ENCODE measurements at regions not wholly inside any gene's neighbourhood (a gene's known extent, or its start where the extent isn't known, plus 50 kb on each side); places are given as distances from the start of the nearest gene placed in this dataset.

- intact Hi-C loops (cut with micrococcal nuclease; ENCODE audit: unreplicated experiment), result no loop called here
Observed at GRCh38 chr3:178475062-178475461, 61.2 kb upstream of the KCNMB2 start.

GRCh38 chr3:178476886-178477285 lies 59.4 kb upstream of the KCNMB2 start:
- ATAC-seq, result no peak
- H2AFZ ChIP-seq (ENCODE audit: low read length), result no peak overlapping the region
- CTCF ChIA-PET (ENCODE audit: low intra/inter-chr PET ratio, low total read pairs), result no interaction called here
- no peak overlapping the region for H3K27ac ChIP-seq (ENCODE audit: extremely low read length, insufficient read depth, low read length)
- intact Hi-C loops (cut with micrococcal nuclease; ENCODE audit: unreplicated experiment), result no loop called here
- in situ Hi-C loops (cut with HindIII; ENCODE audit: extremely low pct_ligation_motif_present, low pct_unique_long_range_greater_than_20kb), result no loop called here
- no TSS peak for BruUV-seq (replicated peaks)
- H3K79me2 ChIP-seq (ENCODE audit: insufficient read depth, low read length), result no peaks in the 10 kb centered on the region
- no peak overlapping the region for H3K4me3 ChIP-seq (replicated peaks in 1 of 3; ENCODE audit: insufficient read depth in 1 of 3, low read depth in 2 of 3, low read length in 3 of 3)
- no peaks in the 10 kb centered on the region for H3K4me1 ChIP-seq (ENCODE audit: insufficient read depth, low read length)
- no peak overlapping the region for H3K9ac ChIP-seq (ENCODE audit: insufficient read depth, low read depth, low read length)
- DNase-seq (ENCODE audit: low spot score), result no peak
- H4K20me1 ChIP-seq (ENCODE audit: insufficient read depth, low read length), result no peaks in the 10 kb centered on the region
- 0% methylated on average over 2 of the region's 2 CpGs for WGBS (ENCODE audit: low lambda C conversion rate)
- no peaks in the 10 kb centered on the region for H3K36me3 ChIP-seq (replicated peaks in 1 of 2; ENCODE audit: control insufficient read depth in 1 of 2, insufficient read depth in 2 of 2, low read length in 2 of 2)
- H3K4me2 ChIP-seq (ENCODE audit: low read depth, low read length), result no peak overlapping the region
- H3K9me3 ChIP-seq (ENCODE audit: low read length), result no peaks in the 10 kb centered on the region
- FAIRE-seq, result no peak
- H3K27me3 ChIP-seq (ENCODE audit: control insufficient read depth in 1 of 2, insufficient read depth in 2 of 2, low read length in 2 of 2), result no peaks in the 10 kb centered on the region
- POLR2A ChIA-PET, result no interaction called here
- no peak for TF ChIP-seq TAF15 (IDR thresholded peaks at IDR 0.05; ENCODE audit: low read depth, low read length, poor library complexity, severe bottlenecking)
- no peak for TF ChIP-seq HMGXB3 (CRISPR knock-in tag; IDR thresholded peaks at IDR 0.05; ENCODE audit: borderline replicate concordance)
- no peak for TF ChIP-seq SIX4 (CRISPR knock-in tag; IDR thresholded peaks at IDR 0.05)
- TF ChIP-seq ZNF83 (CRISPR knock-in tag; IDR thresholded peaks at IDR 0.05; ENCODE audit: borderline replicate concordance), result no peak
- no peak for TF ChIP-seq ZNF788 (CRISPR knock-in tag; IDR thresholded peaks at IDR 0.05; ENCODE audit: borderline replicate concordance)
- TF ChIP-seq ZNF292 (CRISPR knock-in tag; IDR thresholded peaks at IDR 0.05; ENCODE audit: borderline replicate concordance, low read depth), result no peak
- no peak for TF ChIP-seq DMAP1 (CRISPR knock-in tag; IDR thresholded peaks at IDR 0.05)
- TF ChIP-seq SRSF4 (IDR thresholded peaks at IDR 0.05; ENCODE audit: low read depth, low read length, poor library complexity, severe bottlenecking), result no peak

More at GRCh38 chr3:178475062-178475461, 61.2 kb upstream of the KCNMB2 start:
- H3K4me2 ChIP-seq (ENCODE audit: low read depth, low read length), result no peak overlapping the region
- H3K9me3 ChIP-seq (ENCODE audit: low read length), result no peaks in the 10 kb centered on the region
- H3K36me3 ChIP-seq (replicated peaks in 1 of 2; ENCODE audit: control insufficient read depth in 1 of 2, insufficient read depth in 2 of 2, low read length in 2 of 2), result no peaks in the 10 kb centered on the region
- no peak overlapping the region for H3K9ac ChIP-seq (ENCODE audit: insufficient read depth, low read depth, low read length)
- ATAC-seq (no peak), DNase-seq (ENCODE audit: low spot score) (no peak), FAIRE-seq (no peak)
- H3K27ac ChIP-seq (ENCODE audit: extremely low read length, insufficient read depth, low read length), result no peak overlapping the region
- in situ Hi-C loops (cut with HindIII; ENCODE audit: extremely low pct_ligation_motif_present, low pct_unique_long_range_greater_than_20kb), result no loop called here
- H3K79me2 ChIP-seq (ENCODE audit: insufficient read depth, low read length), result no peaks in the 10 kb centered on the region
- BruUV-seq (replicated peaks), result no TSS peak
- no peak overlapping the region for H3K4me3 ChIP-seq (replicated peaks in 1 of 3; ENCODE audit: insufficient read depth in 1 of 3, low read depth in 2 of 3, low read length in 3 of 3)
- no peaks in the 10 kb centered on the region for H4K20me1 ChIP-seq (ENCODE audit: insufficient read depth, low read length)
- TF ChIP-seq NR0B2 (CRISPR knock-in tag; IDR thresholded peaks at IDR 0.05), result no peak
- TF ChIP-seq ZMAT5 (CRISPR knock-in tag; IDR thresholded peaks at IDR 0.05; ENCODE audit: borderline replicate concordance, low read depth), result no peak
- no peak for TF ChIP-seq NR2F6 (IDR thresholded peaks at IDR 0.05)
- no peak for TF ChIP-seq NR2F6 (CRISPR knock-in tag; IDR thresholded peaks at IDR 0.05)
- TF ChIP-seq ZNF570 (CRISPR knock-in tag; IDR thresholded peaks at IDR 0.05; ENCODE audit: borderline replicate concordance), result no peak
- TF ChIP-seq POLR2G (IDR thresholded peaks at IDR 0.05; ENCODE audit: low read depth, low read length), result no peak
- CTCF ChIA-PET (ENCODE audit: low intra/inter-chr PET ratio, low total read pairs), result no interaction called here
- no peaks in the 10 kb centered on the region for H3K4me1 ChIP-seq (ENCODE audit: insufficient read depth, low read length)
- POLR2A ChIA-PET, result no interaction called here
- no peaks in the 10 kb centered on the region for H3K27me3 ChIP-seq (ENCODE audit: control insufficient read depth in 1 of 2, insufficient read depth in 2 of 2, low read length in 2 of 2)
- WGBS (ENCODE audit: low lambda C conversion rate), result 0% methylated on average over 3 of the region's 3 CpGs
- H2AFZ ChIP-seq (ENCODE audit: low read length), result no peak overlapping the region
